ENCODE measurements at regions not wholly inside any gene's neighbourhood (a gene's known extent, or its start where the extent isn't known, plus 50 kb on each side); places are given as distances from the start of the nearest gene placed in this dataset.

DNA sequence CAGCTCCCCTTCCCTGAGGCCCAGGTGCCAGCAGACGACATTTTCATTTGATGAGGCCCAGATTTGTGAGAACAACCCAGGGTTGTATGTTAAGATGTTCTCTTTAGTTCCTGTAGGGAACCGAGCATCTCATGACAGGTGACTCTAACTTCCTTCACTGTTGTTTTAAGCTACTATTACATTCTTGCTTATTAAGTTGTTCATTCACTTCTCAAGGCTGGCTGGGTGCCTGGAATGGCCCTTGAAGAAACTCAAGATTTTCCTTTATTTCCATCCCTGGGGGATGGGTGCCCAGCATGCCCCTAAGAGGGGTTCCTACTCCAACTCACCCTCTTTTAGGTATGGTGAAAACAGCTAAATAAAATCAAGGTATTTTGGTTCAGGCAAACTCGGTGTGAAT lies 111.5 kb upstream of the SYNDIG1 start:
- no peaks in the 10 kb centered on the region for H3K27me3 ChIP-seq (ENCODE audit: control insufficient read depth in 2 of 2, insufficient read depth in 2 of 2, low read length in 2 of 2)
- WGBS (ENCODE audit: insufficient coverage, low coverage, missing lambda C conversion rate): 0% methylated on average over 3 of the region's 3 CpGs
- FAIRE-seq: no peak
- H3K4me3 ChIP-seq: no peak overlapping the region
- no TSS peak for BruUV-seq (replicated peaks)
- no peak overlapping the region for H3K4me2 ChIP-seq (ENCODE audit: insufficient read depth, low read length)
- no peak for ATAC-seq
- no peaks in the 10 kb centered on the region for H3K36me3 ChIP-seq (ENCODE audit: control insufficient read depth, insufficient read depth, low read length)
- ChIA-PET CTCF (ENCODE audit: low intra/inter-chr PET ratio) (no interaction called here), POLR2A (no interaction called here)
- no peak for TF ChIP-seq ZSCAN29 (IDR thresholded peaks at IDR 0.05)
- no peak for TF ChIP-seq PRPF4 (IDR thresholded peaks at IDR 0.05; ENCODE audit: insufficient read depth, low read depth, low read length, poor library complexity, severe bottlenecking)
- no peaks in the 10 kb centered on the region for H3K79me2 ChIP-seq (ENCODE audit: control insufficient read depth, insufficient read depth, low read length)
- no peaks in the 10 kb centered on the region for H3K4me1 ChIP-seq (replicated peaks in 1 of 2; ENCODE audit: control insufficient read depth in 2 of 2, insufficient read depth in 2 of 2, low read length in 2 of 2)
- no peak overlapping the region for H3K27ac ChIP-seq (ENCODE audit: extremely low read depth, low read depth, low read length)
- in situ Hi-C loops (cut with MboI) (no loop called here), intact Hi-C loops (cut with micrococcal nuclease) (no loop called here)
- H3K9me1 ChIP-seq (ENCODE audit: control insufficient read depth, insufficient read depth, low read length): no peaks in the 10 kb centered on the region
- no peak overlapping the region for H2AFZ ChIP-seq (ENCODE audit: low read depth, low read length)
- H4K20me1 ChIP-seq (replicated peaks; ENCODE audit: control insufficient read depth, insufficient read depth, low read length): no peaks in the 10 kb centered on the region
- no peak for DNase-seq (ENCODE audit: extremely low read depth in 1 of 4, low spot score in 3 of 4)
- H3K9me3 ChIP-seq (replicated peaks; ENCODE audit: control insufficient read depth, insufficient read depth, low read depth, low read length): no peaks in the 10 kb centered on the region
- no peak overlapping the region for H3K9ac ChIP-seq (ENCODE audit: insufficient read depth in 1 of 2, low read depth in 2 of 2, low read length in 2 of 2)

DNA sequence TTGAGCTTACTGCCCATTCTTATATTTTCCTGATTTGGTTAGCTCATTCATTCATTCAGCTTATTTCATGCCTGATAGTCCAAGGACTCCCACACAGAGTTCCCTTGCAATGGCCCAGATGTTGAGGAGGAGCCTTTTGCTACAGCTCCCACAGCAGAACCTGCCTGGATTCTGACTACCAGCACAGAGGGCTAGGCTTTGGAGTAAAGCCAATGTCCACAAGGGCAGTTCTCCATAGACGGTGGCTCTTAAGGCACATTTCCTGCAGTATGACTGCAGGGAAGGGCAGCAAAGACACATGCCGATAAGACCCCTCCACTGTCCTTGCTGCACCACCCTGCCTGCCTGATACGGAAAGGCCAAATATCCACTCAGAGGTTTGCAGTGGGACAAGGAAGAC lies 112.3 kb upstream of the SYNDIG1 start:
- Histone ChIP-seq H3K79me2 (ENCODE audit: control insufficient read depth, insufficient read depth, low read length) (no peaks in the 10 kb centered on the region), H3K9me3 (replicated peaks; ENCODE audit: control insufficient read depth, insufficient read depth, low read depth, low read length) (no peaks in the 10 kb centered on the region), H3K4me2 (ENCODE audit: insufficient read depth, low read length) (no peak overlapping the region), H4K20me1 (replicated peaks; ENCODE audit: control insufficient read depth, insufficient read depth, low read length) (no peaks in the 10 kb centered on the region), H3K4me3 (no peak overlapping the region), H3K4me1 (replicated peaks in 1 of 2; ENCODE audit: control insufficient read depth in 2 of 2, insufficient read depth in 2 of 2, low read length in 2 of 2) (no peaks in the 10 kb centered on the region), H3K27ac (ENCODE audit: extremely low read depth, low read depth, low read length) (no peak overlapping the region), H3K36me3 (ENCODE audit: control insufficient read depth, insufficient read depth, low read length) (no peaks in the 10 kb centered on the region), H3K9ac (ENCODE audit: insufficient read depth in 1 of 2, low read depth in 2 of 2, low read length in 2 of 2) (no peak overlapping the region), H3K9me1 (ENCODE audit: control insufficient read depth, insufficient read depth, low read length) (no peaks in the 10 kb centered on the region), H3K27me3 (ENCODE audit: control insufficient read depth in 2 of 2, insufficient read depth in 2 of 2, low read length in 2 of 2) (no peaks in the 10 kb centered on the region), H2AFZ (ENCODE audit: low read depth, low read length) (no peak overlapping the region)
- FAIRE-seq (no peak), DNase-seq (ENCODE audit: extremely low read depth in 1 of 4, low spot score in 3 of 4) (no peak), ATAC-seq (no peak)
- POLR2A ChIA-PET: no interaction called here
- intact Hi-C loops (cut with micrococcal nuclease) (no loop called here), in situ Hi-C loops (cut with MboI) (no loop called here)
- no TSS peak for BruUV-seq (replicated peaks)
- CTCF ChIA-PET (ENCODE audit: low intra/inter-chr PET ratio): no interaction called here
- 0% methylated on average over 3 of the region's 3 CpGs for WGBS (ENCODE audit: insufficient coverage, low coverage, missing lambda C conversion rate)
- TF ChIP-seq BCL6 (CRISPR knock-in tag; IDR thresholded peaks at IDR 0.05) (no peak), GATA2 (CRISPR knock-in tag; IDR thresholded peaks at IDR 0.05) (no peak), SMAD4 (CRISPR knock-in tag; conservative IDR thresholded peaks at IDR 0.05) (no peak), RNF2 (IDR thresholded peaks at IDR 0.05) (no peak), ZBTB7A (IDR thresholded peaks at IDR 0.05; ENCODE audit: borderline replicate concordance, control insufficient read depth, low read depth, low read length) (no peak), ZNF699 (CRISPR knock-in tag; IDR thresholded peaks at IDR 0.05; ENCODE audit: insufficient replicate concordance) (no peak), HMG20B (CRISPR knock-in tag; IDR thresholded peaks at IDR 0.05) (no peak), NCOA6 (IDR thresholded peaks at IDR 0.05) (no peak), TCFL5 (CRISPR knock-in tag; conservative IDR thresholded peaks at IDR 0.05) (no peak), ETS2 (tag; IDR thresholded peaks at IDR 0.05; ENCODE audit: borderline replicate concordance, poor library complexity, severe bottlenecking) (no peak), BCOR (IDR thresholded peaks at IDR 0.05) (no peak)
- TF ChIP-seq, protein P1, sequence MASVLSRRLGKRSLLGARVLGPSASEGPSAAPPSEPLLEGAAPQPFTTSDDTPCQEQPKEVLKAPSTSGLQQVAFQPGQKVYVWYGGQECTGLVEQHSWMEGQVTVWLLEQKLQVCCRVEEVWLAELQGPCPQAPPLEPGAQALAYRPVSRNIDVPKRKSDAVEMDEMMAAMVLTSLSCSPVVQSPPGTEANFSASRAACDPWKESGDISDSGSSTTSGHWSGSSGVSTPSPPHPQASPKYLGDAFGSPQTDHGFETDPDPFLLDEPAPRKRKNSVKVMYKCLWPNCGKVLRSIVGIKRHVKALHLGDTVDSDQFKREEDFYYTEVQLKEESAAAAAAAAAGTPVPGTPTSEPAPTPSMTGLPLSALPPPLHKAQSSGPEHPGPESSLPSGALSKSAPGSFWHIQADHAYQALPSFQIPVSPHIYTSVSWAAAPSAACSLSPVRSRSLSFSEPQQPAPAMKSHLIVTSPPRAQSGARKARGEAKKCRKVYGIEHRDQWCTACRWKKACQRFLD (CRISPR knock-in tag; IDR thresholded peaks at IDR 0.05): no peak
- TF ChIP-seq, protein P2, sequence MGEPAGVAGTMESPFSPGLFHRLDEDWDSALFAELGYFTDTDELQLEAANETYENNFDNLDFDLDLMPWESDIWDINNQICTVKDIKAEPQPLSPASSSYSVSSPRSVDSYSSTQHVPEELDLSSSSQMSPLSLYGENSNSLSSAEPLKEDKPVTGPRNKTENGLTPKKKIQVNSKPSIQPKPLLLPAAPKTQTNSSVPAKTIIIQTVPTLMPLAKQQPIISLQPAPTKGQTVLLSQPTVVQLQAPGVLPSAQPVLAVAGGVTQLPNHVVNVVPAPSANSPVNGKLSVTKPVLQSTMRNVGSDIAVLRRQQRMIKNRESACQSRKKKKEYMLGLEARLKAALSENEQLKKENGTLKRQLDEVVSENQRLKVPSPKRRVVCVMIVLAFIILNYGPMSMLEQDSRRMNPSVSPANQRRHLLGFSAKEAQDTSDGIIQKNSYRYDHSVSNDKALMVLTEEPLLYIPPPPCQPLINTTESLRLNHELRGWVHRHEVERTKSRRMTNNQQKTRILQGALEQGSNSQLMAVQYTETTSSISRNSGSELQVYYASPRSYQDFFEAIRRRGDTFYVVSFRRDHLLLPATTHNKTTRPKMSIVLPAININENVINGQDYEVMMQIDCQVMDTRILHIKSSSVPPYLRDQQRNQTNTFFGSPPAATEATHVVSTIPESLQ (CRISPR knock-in tag; IDR thresholded peaks at IDR 0.05): no peak

Measured in K562 (cell line).